Upper lobe of right lung (tissue), 1 donor: ENCODE measurements at regions not wholly inside any gene's neighbourhood (a gene's known extent, or its start where the extent isn't known, plus 50 kb on each side); places are given as distances from the start of the nearest gene placed in this dataset.

ENCODE experiments used
- ATAC-seq: fragments of 200-7000 bp; cut with Tn5 transposase; one replicate; pipeline ENCODE4 v1.9.1; 2020; ENCODE audit warnings: mild to moderate bottlenecking, moderate library complexity
- DNase-seq: peaks from one replicate; pipeline ENCODE4 v3.0.0-alpha.2; 2020
- H3K27ac ChIP-seq: fragments of 200-600 bp; one replicate; pipeline ENCODE4 v1.8.0; 2022
- H3K27me3 ChIP-seq: fragments of 200-600 bp; one replicate; pipeline ENCODE4 v1.8.0; 2022; ENCODE audit warnings: mild to moderate bottlenecking
- H3K36me3 ChIP-seq: fragments of 200-600 bp; one replicate; pipeline ENCODE4 v1.8.0; 2022
- H3K4me1 ChIP-seq: fragments of 200-600 bp; one replicate; pipeline ENCODE4 v1.8.0; 2022
- H3K4me3 ChIP-seq: fragments of 200-600 bp; one replicate; pipeline ENCODE4 v1.8.0; 2022; ENCODE audit warnings: mild to moderate bottlenecking
- H3K9me3 ChIP-seq: fragments of 200-600 bp; one replicate; pipeline ENCODE4 v1.8.0; 2022
- intact Hi-C: fragments of 100-400 bp; cut with DNase I; formaldehyde crosslinking; loops from one replicate; pipeline ENCODE4 v1.11.0; 2022
- TF ChIP-seq, protein P1 (sequence below): fragments of 200-600 bp; IDR thresholded peaks from one replicate; pipeline ENCODE4 v1.8.0; 2022; ENCODE audit warnings: antibody characterized with exemption
- donor health status: DM: no; HTN: yes; CAD: no; lungs with severe emphysema.

DNA sequence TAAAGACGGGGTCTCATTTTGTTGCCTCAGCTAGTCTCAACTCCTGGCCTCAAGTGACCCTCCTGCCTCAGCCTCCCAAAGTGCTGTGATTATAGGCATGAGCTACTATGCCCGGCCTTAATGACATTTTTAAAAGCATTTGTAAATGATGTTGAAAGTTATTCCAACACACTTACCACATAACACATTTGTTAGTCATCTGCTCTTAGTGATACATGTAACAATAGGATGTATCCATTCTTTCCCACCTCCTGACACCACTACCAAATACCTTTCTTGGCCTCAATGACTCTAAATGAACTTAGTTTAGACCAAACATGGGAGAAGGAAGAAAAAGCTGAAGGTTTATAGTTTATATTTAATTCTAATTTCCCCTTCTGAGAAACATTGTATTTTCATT, 59.8 kb upstream of the MEDAG start:
- H3K36me3 ChIP-seq, result no peaks in the 10 kb centered on the region
- no peaks in the 10 kb centered on the region for H3K27me3 ChIP-seq
- TF ChIP-seq, protein P1, sequence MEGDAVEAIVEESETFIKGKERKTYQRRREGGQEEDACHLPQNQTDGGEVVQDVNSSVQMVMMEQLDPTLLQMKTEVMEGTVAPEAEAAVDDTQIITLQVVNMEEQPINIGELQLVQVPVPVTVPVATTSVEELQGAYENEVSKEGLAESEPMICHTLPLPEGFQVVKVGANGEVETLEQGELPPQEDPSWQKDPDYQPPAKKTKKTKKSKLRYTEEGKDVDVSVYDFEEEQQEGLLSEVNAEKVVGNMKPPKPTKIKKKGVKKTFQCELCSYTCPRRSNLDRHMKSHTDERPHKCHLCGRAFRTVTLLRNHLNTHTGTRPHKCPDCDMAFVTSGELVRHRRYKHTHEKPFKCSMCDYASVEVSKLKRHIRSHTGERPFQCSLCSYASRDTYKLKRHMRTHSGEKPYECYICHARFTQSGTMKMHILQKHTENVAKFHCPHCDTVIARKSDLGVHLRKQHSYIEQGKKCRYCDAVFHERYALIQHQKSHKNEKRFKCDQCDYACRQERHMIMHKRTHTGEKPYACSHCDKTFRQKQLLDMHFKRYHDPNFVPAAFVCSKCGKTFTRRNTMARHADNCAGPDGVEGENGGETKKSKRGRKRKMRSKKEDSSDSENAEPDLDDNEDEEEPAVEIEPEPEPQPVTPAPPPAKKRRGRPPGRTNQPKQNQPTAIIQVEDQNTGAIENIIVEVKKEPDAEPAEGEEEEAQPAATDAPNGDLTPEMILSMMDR, result no peak
- DNase-seq (no peak), ATAC-seq (no peak)
- no peak overlapping the region for H3K27ac ChIP-seq
- no peak overlapping the region for H3K4me3 ChIP-seq
- H3K9me3 ChIP-seq, result no peaks in the 10 kb centered on the region
- H3K4me1 ChIP-seq, result peaks cover 8% of the 10 kb centered on the region
- intact Hi-C loops, result no loop called here

DNA sequence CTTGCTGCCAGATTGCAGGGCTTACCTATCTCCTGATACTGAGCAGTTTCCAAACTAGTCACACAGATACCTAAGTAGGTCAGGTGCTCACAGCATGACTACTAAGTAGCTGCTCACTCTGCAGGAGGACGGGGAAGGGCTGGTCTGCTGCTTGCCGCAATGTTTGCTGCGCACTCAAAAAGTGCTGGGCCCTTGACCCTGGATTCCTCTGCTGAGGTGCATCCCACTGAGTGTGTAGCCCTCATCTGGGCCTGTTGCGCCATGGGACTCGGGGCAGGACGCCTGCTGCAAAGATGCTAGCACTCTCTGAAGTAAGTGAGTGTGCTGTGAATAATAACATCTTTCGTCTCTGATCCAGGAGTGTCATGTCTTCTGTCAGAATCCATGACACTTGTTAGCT, 59.2 kb upstream of the MEDAG start:
- ATAC-seq (no peak), DNase-seq (no peak)
- Histone ChIP-seq H3K27me3 (no peaks in the 10 kb centered on the region), H3K4me3 (no peak overlapping the region), H3K27ac (no peak overlapping the region), H3K9me3 (no peaks in the 10 kb centered on the region), H3K36me3 (no peaks in the 10 kb centered on the region), H3K4me1 (peaks cover 8% of the 10 kb centered on the region)
- intact Hi-C loops, result no loop called here
- TF ChIP-seq, protein P1, result no peak

DNA sequence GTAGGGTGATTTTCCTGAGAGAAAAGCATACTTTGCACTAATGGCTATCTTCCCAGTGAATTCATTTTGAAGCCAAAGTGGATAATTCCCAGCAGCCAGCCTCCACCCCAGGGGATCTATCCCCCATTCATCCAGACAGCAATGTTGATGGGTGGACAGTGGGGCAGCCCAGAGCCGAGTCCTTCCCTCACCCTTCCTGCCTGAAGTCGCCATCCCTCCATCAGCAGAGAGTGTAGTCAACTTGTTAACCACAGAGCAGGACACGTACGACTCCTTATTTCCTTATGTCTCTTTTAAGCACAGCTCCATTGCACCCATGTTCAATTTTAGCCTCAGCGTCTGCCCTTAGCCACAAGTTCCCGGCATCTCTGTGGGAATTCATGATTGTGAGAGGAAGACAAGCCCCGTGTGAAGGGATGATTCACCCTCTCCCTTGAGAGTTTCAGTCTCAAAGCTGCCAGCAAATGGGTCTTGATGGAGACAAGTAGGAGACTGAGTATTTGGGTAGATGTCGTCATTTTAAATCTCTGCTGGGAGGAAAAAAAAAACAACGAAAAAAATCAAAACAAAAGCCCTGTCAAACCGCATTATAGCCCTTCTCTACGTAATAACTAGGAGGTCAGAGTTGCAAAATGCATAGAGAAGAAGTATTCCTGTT, 58.3 kb upstream of the MEDAG start:
- intact Hi-C loops, result no loop called here
- ATAC-seq, result no peak
- DNase-seq, result no peak
- Histone ChIP-seq H3K36me3 (no peaks in the 10 kb centered on the region), H3K27ac (no peak overlapping the region), H3K27me3 (no peaks in the 10 kb centered on the region), H3K4me3 (no peak overlapping the region), H3K9me3 (no peaks in the 10 kb centered on the region), H3K4me1 (peaks cover 8% of the 10 kb centered on the region)
- TF ChIP-seq, protein P1, result no peak

DNA sequence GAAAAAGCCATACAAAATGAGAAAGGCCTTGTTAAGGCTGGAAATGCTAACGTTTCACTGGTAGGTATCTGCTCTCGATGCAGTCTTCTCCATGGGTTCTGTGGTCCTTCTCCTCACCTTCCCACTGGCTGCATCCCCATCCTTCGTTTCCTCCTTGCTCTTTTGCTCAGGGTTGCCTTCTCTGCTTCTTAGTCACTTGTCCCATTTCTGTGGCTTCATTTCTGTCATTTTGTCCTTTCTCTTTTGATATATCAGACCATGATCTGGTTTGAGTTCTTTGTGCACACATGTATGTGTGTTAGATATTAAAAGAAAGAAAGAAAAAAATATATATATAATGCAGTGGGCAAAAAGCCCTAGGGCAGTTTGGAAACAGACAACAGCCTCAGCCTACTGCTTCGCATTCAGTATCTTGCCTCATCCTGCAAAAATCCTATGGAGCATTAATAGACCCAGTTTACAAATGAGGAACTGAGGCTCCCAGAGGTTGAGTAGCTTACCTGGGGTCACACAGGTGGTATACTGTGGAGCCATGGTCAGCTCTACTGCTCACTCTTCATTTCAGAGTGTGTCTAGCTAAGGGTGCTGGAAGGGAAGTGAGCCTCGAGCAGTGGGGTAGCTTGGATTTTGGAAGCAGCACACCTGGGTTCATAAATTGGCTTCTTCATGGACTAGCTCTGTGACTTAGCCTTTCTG, 57.6 kb upstream of the MEDAG start:
- no peak overlapping the region for H3K27ac ChIP-seq

DNA sequence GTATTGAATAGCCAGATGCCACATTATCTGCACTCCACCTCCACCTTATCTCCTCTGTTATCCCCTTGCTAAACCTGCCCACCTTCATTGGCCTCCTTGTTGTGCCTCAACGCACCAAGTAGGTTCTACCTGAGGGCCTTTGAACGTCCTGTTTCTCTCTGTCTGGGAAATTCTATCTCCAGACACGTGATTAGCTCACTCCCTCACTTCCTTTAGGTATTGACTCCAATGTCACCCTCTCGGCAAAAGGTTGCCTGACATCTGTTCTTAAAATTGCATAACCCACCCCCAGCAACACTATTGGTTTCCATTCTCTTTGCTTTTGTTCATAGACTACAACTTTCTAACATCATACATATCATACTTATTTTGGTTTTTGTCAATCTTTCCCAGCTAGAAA, 56.5 kb upstream of the MEDAG start:
- ATAC-seq (no peak), DNase-seq (no peak)
- no peak overlapping the region for H3K27ac ChIP-seq
- TF ChIP-seq, protein P1, result no peak
- H3K36me3 ChIP-seq, result no peaks in the 10 kb centered on the region
- intact Hi-C loops, result no loop called here
- no peak overlapping the region for H3K4me3 ChIP-seq
- no peaks in the 10 kb centered on the region for H3K27me3 ChIP-seq
- H3K9me3 ChIP-seq, result no peaks in the 10 kb centered on the region
- H3K4me1 ChIP-seq, result peaks cover 8% of the 10 kb centered on the region

More for the DNA sequence above, 57.6 kb upstream of the MEDAG start:
- Histone ChIP-seq H3K27me3 (no peaks in the 10 kb centered on the region), H3K4me3 (no peak overlapping the region), H3K36me3 (no peaks in the 10 kb centered on the region), H3K4me1 (peaks cover 8% of the 10 kb centered on the region), H3K9me3 (no peaks in the 10 kb centered on the region)
- intact Hi-C loops, result no loop called here
- DNase-seq, result no peak
- no peak for ATAC-seq
- TF ChIP-seq, protein P1, result no peak
